BLaER1 (cell line): ENCODE measurements at regions not wholly inside any gene's neighbourhood (a gene's known extent, or its start where the extent isn't known, plus 50 kb on each side); places are given as distances from the start of the nearest gene placed in this dataset.

ENCODE experiments used
- H3K27ac ChIP-seq: shearing (Covaris generic); formaldehyde crosslinking; 2 replicates; pipeline ENCODE4 v1.8.1; 2022
- H3K27me3 ChIP-seq: shearing (Covaris generic); formaldehyde crosslinking; 2 replicates; pipeline ENCODE4 v1.8.1; 2022
- H3K36me3 ChIP-seq: shearing (Covaris generic); formaldehyde crosslinking; 2 replicates; pipeline ENCODE4 v1.8.1; 2022
- H3K4me1 ChIP-seq: shearing (Covaris generic); formaldehyde crosslinking; 2 replicates; pipeline ENCODE4 v1.8.1; 2022
- H3K4me2 ChIP-seq: shearing (Covaris generic); formaldehyde crosslinking; 2 replicates; pipeline ENCODE4 v1.8.1; 2022
- H3K4me3 ChIP-seq: shearing (Covaris generic); formaldehyde crosslinking; 2 replicates; pipeline ENCODE4 v1.8.1; 2022
- H3K9ac ChIP-seq: shearing (Covaris generic); formaldehyde crosslinking; 2 replicates; pipeline ENCODE4 v1.8.1; 2022
- H3K9me3 ChIP-seq: shearing (Covaris generic); formaldehyde crosslinking; 2 replicates; pipeline ENCODE4 v1.8.1; 2022
- H4K20me1 ChIP-seq: shearing (Covaris generic); formaldehyde crosslinking; 2 replicates; pipeline ENCODE4 v1.8.1; 2022
- Cebpa-rat ChIP-seq: shearing (Covaris generic); IDR thresholded peaks from 2 replicates; pipeline ENCODE4 v1.8.1; 2022

DNA sequence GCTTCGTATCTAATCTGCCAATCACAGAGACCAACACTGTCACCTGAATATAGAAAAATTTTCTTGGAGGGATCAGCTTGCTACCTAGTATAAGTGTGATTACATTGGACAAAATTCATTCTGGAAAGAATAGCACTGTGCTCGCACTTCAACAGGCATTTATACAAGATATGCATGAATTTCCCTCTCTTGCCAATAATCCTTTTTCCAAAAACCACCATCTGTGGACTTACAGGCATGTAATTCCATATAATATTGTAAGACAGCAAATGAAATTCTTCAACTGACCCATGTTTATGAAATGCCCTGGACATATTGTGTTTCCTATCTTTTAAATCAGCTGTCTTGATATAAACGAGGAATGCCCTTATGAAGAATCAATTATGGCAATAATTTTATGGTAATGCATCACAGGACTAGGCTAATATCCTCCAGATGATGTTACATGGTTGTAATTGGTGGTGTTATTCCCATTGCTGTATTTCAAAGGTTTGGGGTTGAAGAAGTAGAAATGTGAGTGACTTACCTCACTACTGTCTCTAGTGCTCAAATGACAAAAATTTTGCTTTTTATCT, 861.4 kb upstream of the NECTIN3 start:
- H3K4me2 ChIP-seq: no peak overlapping the region
- H3K36me3 ChIP-seq: no peaks in the 10 kb centered on the region
- no peaks in the 10 kb centered on the region for H3K9me3 ChIP-seq
- H3K9ac ChIP-seq: no peak overlapping the region
- no peaks in the 10 kb centered on the region for H4K20me1 ChIP-seq
- no peak overlapping the region for H3K4me3 ChIP-seq
- H3K27ac ChIP-seq: no peak overlapping the region
- no peaks in the 10 kb centered on the region for H3K4me1 ChIP-seq
- H3K27me3 ChIP-seq: no peaks in the 10 kb centered on the region
- TF ChIP-seq Cebpa-rat: no peak

GRCh38 chr3:110226645-110227044, 845.0 kb upstream of the NECTIN3 start:
- H3K4me3 ChIP-seq: no peak overlapping the region
- no peaks in the 10 kb centered on the region for H3K36me3 ChIP-seq
- H3K27me3 ChIP-seq: no peaks in the 10 kb centered on the region
- H3K9me3 ChIP-seq: no peaks in the 10 kb centered on the region
- H3K4me2 ChIP-seq: no peak overlapping the region
- no peak overlapping the region for H3K27ac ChIP-seq
- TF ChIP-seq Cebpa-rat: no peak
- H4K20me1 ChIP-seq: no peaks in the 10 kb centered on the region
- H3K9ac ChIP-seq: no peak overlapping the region
- no peaks in the 10 kb centered on the region for H3K4me1 ChIP-seq

DNA sequence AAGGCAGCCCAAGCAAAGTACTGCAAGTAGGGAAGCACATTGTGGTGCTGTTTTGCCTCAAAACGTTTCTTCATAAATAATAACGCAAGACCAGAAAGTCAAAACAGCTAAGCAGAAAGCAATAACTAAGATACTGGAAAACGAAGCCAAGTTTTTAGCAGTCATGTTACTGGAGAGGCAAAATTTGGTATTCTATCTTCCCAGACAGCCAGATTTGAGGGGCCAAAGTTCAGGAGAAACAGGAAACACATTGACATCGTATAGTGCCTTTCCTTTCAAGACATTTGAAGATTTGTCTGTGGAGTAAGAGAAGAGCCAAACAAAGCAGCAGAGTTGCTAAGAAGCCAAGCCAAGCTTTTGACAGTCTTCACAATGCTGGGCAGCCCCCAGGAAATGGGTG, 843.6 kb upstream of the NECTIN3 start:
- H4K20me1 ChIP-seq: no peaks in the 10 kb centered on the region
- no peak overlapping the region for H3K4me3 ChIP-seq
- H3K27ac ChIP-seq: no peak overlapping the region
- H3K27me3 ChIP-seq: no peaks in the 10 kb centered on the region
- H3K36me3 ChIP-seq: no peaks in the 10 kb centered on the region
- no peak overlapping the region for H3K4me2 ChIP-seq
- H3K9me3 ChIP-seq: no peaks in the 10 kb centered on the region
- no peaks in the 10 kb centered on the region for H3K4me1 ChIP-seq
- no peak for TF ChIP-seq Cebpa-rat
- no peak overlapping the region for H3K9ac ChIP-seq

DNA sequence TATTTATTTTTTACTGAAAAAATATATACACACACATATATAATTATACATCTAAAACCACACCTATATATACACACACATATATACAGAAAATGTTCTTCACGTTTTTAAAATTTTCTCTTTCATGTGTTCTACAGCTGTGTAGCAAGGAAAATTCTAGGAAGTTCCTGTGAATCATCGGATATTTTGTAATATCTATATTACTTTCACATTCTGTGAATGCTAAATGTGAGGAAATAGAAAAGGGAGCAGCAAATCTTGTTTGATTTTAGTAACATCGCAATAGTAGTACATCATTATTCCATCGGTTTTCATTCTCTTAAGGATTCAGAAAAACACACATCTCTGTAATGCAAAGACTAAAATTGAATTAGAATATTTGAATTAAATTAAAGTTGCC, 836.8 kb upstream of the NECTIN3 start:
- TF ChIP-seq Cebpa-rat: no peak
- no peak overlapping the region for H3K27ac ChIP-seq
- H3K9me3 ChIP-seq: no peaks in the 10 kb centered on the region
- no peaks in the 10 kb centered on the region for H3K4me1 ChIP-seq
- no peak overlapping the region for H3K9ac ChIP-seq
- no peaks in the 10 kb centered on the region for H3K27me3 ChIP-seq
- no peaks in the 10 kb centered on the region for H3K36me3 ChIP-seq
- H3K4me3 ChIP-seq: no peak overlapping the region
- H3K4me2 ChIP-seq: no peak overlapping the region
- H4K20me1 ChIP-seq: no peaks in the 10 kb centered on the region

DNA sequence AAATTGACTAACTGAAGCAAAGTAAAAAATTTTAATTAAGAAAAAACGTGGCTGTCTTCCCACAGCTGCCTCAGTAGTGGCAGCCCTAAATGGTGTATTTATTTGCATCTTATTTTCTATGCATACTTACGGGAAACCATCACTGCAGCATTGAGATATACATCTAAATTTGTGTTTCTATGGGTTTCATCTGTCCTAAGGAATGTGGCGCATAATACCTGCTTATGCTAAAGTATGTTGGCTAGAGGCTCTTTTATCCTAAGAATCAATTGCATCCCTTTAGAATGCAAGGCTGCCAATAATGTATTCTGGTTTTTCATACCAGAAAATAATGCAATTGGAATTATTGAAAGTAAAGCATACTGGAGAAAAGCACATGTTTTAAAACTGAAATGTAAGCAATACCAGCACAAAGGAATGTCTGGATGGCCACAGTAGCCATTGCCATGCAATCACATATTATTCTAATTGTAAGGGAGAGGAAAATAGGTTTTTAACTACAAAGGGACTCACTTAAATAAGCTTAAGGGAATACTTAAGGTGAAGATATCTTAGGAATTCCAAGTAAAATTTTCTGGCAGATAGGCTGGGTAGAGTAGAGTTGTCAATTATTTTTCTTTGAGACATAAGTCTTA, 834.5 kb upstream of the NECTIN3 start:
- H3K27ac ChIP-seq: no peak overlapping the region
- no peaks in the 10 kb centered on the region for H3K4me1 ChIP-seq
- H3K27me3 ChIP-seq: no peaks in the 10 kb centered on the region
- no peak overlapping the region for H3K9ac ChIP-seq
- TF ChIP-seq Cebpa-rat: no peak
- no peak overlapping the region for H3K4me2 ChIP-seq
- H3K36me3 ChIP-seq: no peaks in the 10 kb centered on the region
- H3K4me3 ChIP-seq: no peak overlapping the region
- no peaks in the 10 kb centered on the region for H3K9me3 ChIP-seq
- H4K20me1 ChIP-seq: no peaks in the 10 kb centered on the region

DNA sequence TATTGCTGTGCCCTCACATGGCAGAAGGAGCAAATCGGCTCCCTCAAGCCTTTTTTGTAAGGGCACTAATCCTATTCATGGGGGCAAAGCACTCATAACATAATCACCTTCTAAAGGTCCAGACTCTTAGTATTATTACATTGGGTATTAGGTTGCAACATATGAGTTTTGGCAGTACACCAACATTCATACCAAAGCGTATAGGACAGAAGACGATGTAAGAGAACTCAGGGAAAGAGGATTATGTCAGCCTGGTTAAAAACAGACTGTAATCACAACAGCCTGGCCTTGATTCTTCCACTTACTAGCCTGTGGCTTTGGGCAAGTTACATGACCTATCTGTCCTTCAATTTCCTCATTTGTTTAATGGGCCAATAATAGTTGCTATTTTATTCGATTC, 828.5 kb upstream of the NECTIN3 start:
- Histone ChIP-seq H3K4me3 (no peak overlapping the region), H3K9ac (no peak overlapping the region), H3K27ac (no peak overlapping the region), H3K27me3 (no peaks in the 10 kb centered on the region), H4K20me1 (no peaks in the 10 kb centered on the region), H3K4me2 (no peak overlapping the region), H3K36me3 (no peaks in the 10 kb centered on the region), H3K9me3 (no peaks in the 10 kb centered on the region), H3K4me1 (no peaks in the 10 kb centered on the region)
- TF ChIP-seq Cebpa-rat: no peak

DNA sequence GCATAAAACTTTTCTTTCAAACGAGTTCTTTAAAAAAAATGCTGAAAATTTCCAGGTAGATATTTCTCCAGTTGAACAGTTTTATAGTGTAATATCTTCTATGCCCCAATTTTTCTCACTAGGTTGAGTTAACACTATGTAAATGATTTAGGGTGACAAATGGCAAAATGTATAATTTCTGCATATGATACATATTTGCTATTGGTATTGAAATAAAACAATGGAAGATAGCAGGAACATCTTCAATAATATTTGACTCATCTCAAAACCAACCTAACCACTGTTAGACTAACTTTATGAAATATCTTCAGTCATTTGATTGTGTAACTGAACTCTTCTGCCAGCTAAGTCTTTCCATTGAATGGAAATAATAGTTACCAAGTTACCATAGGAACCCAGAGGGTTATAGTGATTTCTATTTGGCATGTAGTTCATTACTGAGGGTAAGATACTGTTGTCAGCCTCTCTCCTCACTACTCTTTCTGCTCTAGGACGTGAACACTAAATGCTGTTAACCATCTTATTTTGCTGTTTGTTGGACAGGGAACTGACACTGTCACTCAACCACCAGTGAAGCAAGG, 824.7 kb upstream of the NECTIN3 start:
- H3K27me3 ChIP-seq: no peaks in the 10 kb centered on the region
- no peaks in the 10 kb centered on the region for H3K9me3 ChIP-seq
- no peaks in the 10 kb centered on the region for H3K4me1 ChIP-seq
- no peak overlapping the region for H3K4me2 ChIP-seq
- no peaks in the 10 kb centered on the region for H3K36me3 ChIP-seq
- no peak overlapping the region for H3K4me3 ChIP-seq
- no peak for TF ChIP-seq Cebpa-rat
- no peak overlapping the region for H3K9ac ChIP-seq
- no peak overlapping the region for H3K27ac ChIP-seq
- H4K20me1 ChIP-seq: no peaks in the 10 kb centered on the region

DNA sequence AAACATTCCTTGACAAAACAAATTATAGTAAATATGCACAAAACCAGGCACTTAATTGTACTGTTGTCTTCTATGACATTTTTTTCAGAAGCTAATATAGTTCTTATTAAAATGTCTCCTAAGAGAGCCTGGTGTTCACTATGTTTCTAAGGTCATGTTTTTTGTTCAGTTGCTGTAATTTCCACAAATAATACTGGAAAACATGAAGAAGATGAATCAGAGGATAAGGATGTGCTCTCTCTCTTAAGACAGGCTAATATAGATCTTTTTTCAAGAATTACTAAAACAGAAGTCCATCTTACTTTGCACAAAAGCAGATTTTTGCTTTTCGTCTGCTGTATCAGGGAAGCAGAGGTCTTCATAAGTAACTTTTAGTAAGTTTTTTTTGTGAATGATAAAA, 823.0 kb upstream of the NECTIN3 start:
- Histone ChIP-seq H3K4me2 (no peak overlapping the region), H3K4me3 (no peak overlapping the region), H3K27ac (no peak overlapping the region), H3K36me3 (no peaks in the 10 kb centered on the region), H3K27me3 (no peaks in the 10 kb centered on the region), H3K4me1 (no peaks in the 10 kb centered on the region), H3K9ac (no peak overlapping the region), H3K9me3 (no peaks in the 10 kb centered on the region), H4K20me1 (no peaks in the 10 kb centered on the region)
- no peak for TF ChIP-seq Cebpa-rat

DNA sequence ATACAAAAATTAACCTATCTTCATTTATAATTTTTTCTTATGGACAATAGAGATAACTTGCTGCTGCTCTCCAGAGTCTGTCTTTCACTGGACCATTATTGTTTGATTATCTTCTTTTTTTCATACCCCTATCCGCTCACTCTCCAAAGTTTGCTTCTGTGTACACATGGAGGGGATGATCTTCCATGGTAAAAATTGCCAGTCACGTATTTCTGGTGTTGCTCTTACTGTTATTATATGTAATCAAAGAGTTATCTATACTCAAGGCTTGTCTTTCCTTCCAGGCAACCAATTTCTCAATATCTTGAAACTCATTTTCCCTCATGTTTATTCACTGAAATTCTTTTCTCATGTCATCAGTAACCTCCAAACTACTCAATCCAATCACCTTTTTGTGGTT, 817.8 kb upstream of the NECTIN3 start:
- Histone ChIP-seq H4K20me1 (no peaks in the 10 kb centered on the region), H3K27ac (no peak overlapping the region), H3K4me2 (no peak overlapping the region), H3K4me3 (no peak overlapping the region), H3K27me3 (no peaks in the 10 kb centered on the region), H3K9me3 (no peaks in the 10 kb centered on the region), H3K36me3 (no peaks in the 10 kb centered on the region), H3K4me1 (no peaks in the 10 kb centered on the region), H3K9ac (no peak overlapping the region)
- no peak for TF ChIP-seq Cebpa-rat

DNA sequence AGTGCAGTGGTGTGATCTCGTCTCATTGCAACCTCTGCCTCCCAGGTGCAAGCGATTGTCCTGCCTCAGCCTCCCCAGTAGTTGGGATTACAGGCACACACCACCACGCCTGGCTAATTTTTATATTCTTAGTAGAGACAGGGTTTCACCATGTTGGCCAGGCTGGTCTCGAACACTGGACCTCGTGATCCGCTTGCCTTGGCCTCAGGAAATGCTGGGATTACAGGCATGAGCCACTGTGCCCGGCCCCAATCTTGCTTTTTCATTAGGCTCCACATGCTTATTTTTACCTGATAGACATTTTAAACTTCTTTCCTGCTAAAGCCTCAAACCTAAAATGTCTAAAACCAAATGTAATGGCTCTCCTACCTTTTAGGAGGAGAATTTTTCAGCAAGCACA, 817.0 kb upstream of the NECTIN3 start:
- H3K36me3 ChIP-seq: no peaks in the 10 kb centered on the region
- no peak overlapping the region for H3K4me3 ChIP-seq
- H3K27ac ChIP-seq: no peak overlapping the region
- TF ChIP-seq Cebpa-rat: no peak
- H3K4me2 ChIP-seq: no peak overlapping the region
- no peaks in the 10 kb centered on the region for H3K4me1 ChIP-seq
- H3K27me3 ChIP-seq: no peaks in the 10 kb centered on the region
- H4K20me1 ChIP-seq: no peaks in the 10 kb centered on the region
- H3K9me3 ChIP-seq: no peaks in the 10 kb centered on the region
- no peak overlapping the region for H3K9ac ChIP-seq
